ENCODE measurements at regions not wholly inside any gene's neighbourhood (a gene's known extent, or its start where the extent isn't known, plus 50 kb on each side); places are given as distances from the start of the nearest gene placed in this dataset.

DNA sequence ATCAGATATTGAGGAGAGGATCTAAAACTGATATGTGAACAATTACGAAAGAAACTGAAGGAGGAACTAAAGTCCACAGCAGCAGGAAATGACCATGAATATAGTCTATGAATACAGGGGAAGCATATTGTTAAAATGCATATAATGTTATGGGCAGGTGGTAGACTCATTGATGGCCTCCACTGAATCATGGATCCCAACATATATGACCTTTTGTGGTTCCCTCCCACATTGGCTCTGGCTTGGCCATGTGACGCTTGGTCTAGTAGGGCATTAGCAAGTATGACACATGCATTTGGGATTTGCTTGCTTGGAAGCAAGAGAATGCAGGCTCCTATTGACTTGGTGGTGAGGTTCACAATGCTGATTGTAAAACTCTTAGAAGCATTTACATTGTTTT lies 55.2 kb upstream of the RAB18 start:
- TF ChIP-seq POLR2AphosphoS5 (IDR thresholded peaks at IDR 0.05; ENCODE audit: borderline replicate concordance, low read depth, low read length): no peak
- TF ChIP-seq EZH2 (IDR thresholded peaks at IDR 0.05): no peak

All from SK-N-MC (cell line).